GM21528 (cell line): ENCODE measurements at regions not wholly inside any gene's neighbourhood (a gene's known extent, or its start where the extent isn't known, plus 50 kb on each side); places are given as distances from the start of the nearest gene placed in this dataset.

Source experiments
- ATAC-seq: cut with Tn5 transposase; IDR thresholded peaks from one replicate; pipeline ENCODE4 v1.9.1; 2021; ENCODE audit warnings: mild to moderate bottlenecking, moderate library complexity; ENCODE audit not compliant: unreplicated experiment, low FRiP score

GRCh38 chr3:87361271-87361670 lies 84.9 kb upstream of the POU1F1 start:
- no peak for ATAC-seq

GRCh38 chr3:87359826-87360225 lies 83.4 kb upstream of the POU1F1 start:
- no peak for ATAC-seq

GRCh38 chr3:87359025-87359424 lies 82.6 kb upstream of the POU1F1 start:
- no peak for ATAC-seq

GRCh38 chr3:87358066-87358465 lies 81.7 kb upstream of the POU1F1 start:
- no peak for ATAC-seq

GRCh38 chr3:87354398-87354797 lies 78.0 kb upstream of the POU1F1 start:
- no peak for ATAC-seq

GRCh38 chr3:87351937-87352336 lies 75.6 kb upstream of the POU1F1 start:
- ATAC-seq, result no peak

- ATAC-seq, result peak; percentile 99
These were observed 74.2 kb upstream of the POU1F1 start for GRCh38 chr3:87350367-87351199.

- ATAC-seq, result no peak
These were observed 73.4 kb upstream of the POU1F1 start for GRCh38 chr3:87349833-87350232.

GRCh38 chr3:87336761-87337160 lies 60.4 kb upstream of the POU1F1 start:
- ATAC-seq, result no peak

- no peak for ATAC-seq
These were observed 59.5 kb upstream of the POU1F1 start for GRCh38 chr3:87335931-87336330.

GRCh38 chr3:87333393-87333892 lies 57.1 kb upstream of the POU1F1 start:
- no peak for ATAC-seq

- no peak for ATAC-seq
These were observed 56.4 kb upstream of the POU1F1 start for GRCh38 chr3:87332789-87333188.

GRCh38 chr3:87329065-87329464 lies 52.7 kb upstream of the POU1F1 start:
- no peak for ATAC-seq
